ENCODE measurements at regions not wholly inside any gene's neighbourhood (a gene's known extent, or its start where the extent isn't known, plus 50 kb on each side); places are given as distances from the start of the nearest gene placed in this dataset.

- Histone ChIP-seq H3K36me3 (ENCODE audit: control insufficient read depth in 1 of 2, insufficient read depth in 2 of 2, low read length in 2 of 2) (no peaks in the 10 kb centered on the region), H4K20me1 (ENCODE audit: insufficient read depth) (no peaks in the 10 kb centered on the region), H3K79me2 (ENCODE audit: insufficient read depth, low read length) (no peaks in the 10 kb centered on the region), H3K27ac (ENCODE audit: low read depth, low read length) (no peak overlapping the region), H3K4me3 (replicated peaks in 1 of 2; ENCODE audit: low read depth in 1 of 2, low read length in 2 of 2) (no peak overlapping the region), H3K9me2 (ENCODE audit: insufficient read depth) (no peaks in the 10 kb centered on the region), H2AFZ (ENCODE audit: low read depth, low read length, poor library complexity, severe bottlenecking) (no peak overlapping the region), H3K9me3 (ENCODE audit: control insufficient read depth in 1 of 2, insufficient read depth in 1 of 2, low read depth in 1 of 2, low read length in 2 of 2) (no peaks in the 10 kb centered on the region), H3K4me1 (ENCODE audit: control insufficient read depth in 1 of 2, insufficient read depth in 2 of 2, low read length in 2 of 2) (0 out of 4 replicates have a peak, but pooled peaks cover 0 to 2% of the 10 kb centered on the region in 2 experiments), H3K4me2 (ENCODE audit: low read length) (no peak overlapping the region), H3K27me3 (ENCODE audit: insufficient read depth, low read length) (no peaks in the 10 kb centered on the region), H3K9ac (ENCODE audit: low read length) (no peak overlapping the region)
- RAD21 ChIA-PET (ENCODE audit: low non-redundant PET in 1 of 2, low total read pairs in 2 of 2, uncharacterized antibody in 2 of 2, unreplicated experiment in 2 of 2) = no interaction called here
- CTCF ChIA-PET = no interaction called here
- DNase-seq (ENCODE audit: low read depth, low spot score) (no peak), ATAC-seq (no peak)
- BruUV-seq (replicated peaks) = no TSS peak
- TF ChIP-seq RAD21 (IDR thresholded peaks at IDR 0.05; ENCODE audit: low read depth) (no peak), ELF1 (IDR thresholded peaks at IDR 0.05; ENCODE audit: borderline replicate concordance, low read depth) (no peak), SIN3A (IDR thresholded peaks at IDR 0.05; ENCODE audit: low read depth) (no peak), CEBPB (IDR thresholded peaks at IDR 0.05; ENCODE audit: low read depth) (no peak), SRF (IDR thresholded peaks at IDR 0.05; ENCODE audit: low read depth) (no peak), ATF3 (IDR thresholded peaks at IDR 0.05) (no peak), ZNF274 (IDR thresholded peaks at IDR 0.05; ENCODE audit: low read depth, low read length) (no peak)
- intact Hi-C loops (cut with micrococcal nuclease) = no loop called here
- POLR2A ChIA-PET = no interaction called here
Observed at GRCh38 chr15:35665896-35666536, 120.1 kb upstream of the DPH6 start.

GRCh38 chr15:35667908-35668307, 121.9 kb upstream of the DPH6 start:
- DNase-seq (ENCODE audit: low read depth, low spot score) (no peak), ATAC-seq (no peak)
- Histone ChIP-seq H3K79me2 (ENCODE audit: insufficient read depth, low read length) (no peaks in the 10 kb centered on the region), H3K4me3 (replicated peaks in 1 of 2; ENCODE audit: low read depth in 1 of 2, low read length in 2 of 2) (no peak overlapping the region), H3K4me2 (ENCODE audit: low read length) (no peak overlapping the region), H3K4me1 (ENCODE audit: control insufficient read depth in 1 of 2, insufficient read depth in 2 of 2, low read length in 2 of 2) (0 out of 4 replicates have a peak, but pooled peaks cover 0 to 2% of the 10 kb centered on the region in 2 experiments), H3K27ac (ENCODE audit: low read depth, low read length) (no peak overlapping the region), H3K9me2 (ENCODE audit: insufficient read depth) (no peaks in the 10 kb centered on the region), H3K9ac (ENCODE audit: low read length) (no peak overlapping the region), H3K9me3 (ENCODE audit: control insufficient read depth in 1 of 2, insufficient read depth in 1 of 2, low read depth in 1 of 2, low read length in 2 of 2) (no peaks in the 10 kb centered on the region), H2AFZ (ENCODE audit: low read depth, low read length, poor library complexity, severe bottlenecking) (no peak overlapping the region), H4K20me1 (ENCODE audit: insufficient read depth) (no peaks in the 10 kb centered on the region), H3K36me3 (ENCODE audit: control insufficient read depth in 1 of 2, insufficient read depth in 2 of 2, low read length in 2 of 2) (no peaks in the 10 kb centered on the region), H3K27me3 (ENCODE audit: insufficient read depth, low read length) (no peaks in the 10 kb centered on the region)
- ChIA-PET RAD21 (ENCODE audit: low non-redundant PET in 1 of 2, low total read pairs in 2 of 2, uncharacterized antibody in 2 of 2, unreplicated experiment in 2 of 2) (no interaction called here), CTCF (no interaction called here), POLR2A (no interaction called here)
- TF ChIP-seq JUND (IDR thresholded peaks at IDR 0.05) (no peak), REST (IDR thresholded peaks at IDR 0.05; ENCODE audit: low read depth) (no peak), CEBPB (IDR thresholded peaks at IDR 0.05; ENCODE audit: low read depth) (no peak), CBX3 (IDR thresholded peaks at IDR 0.05; ENCODE audit: low read depth) (no peak), RAD21 (IDR thresholded peaks at IDR 0.05; ENCODE audit: low read depth) (no peak), EZH2 (IDR thresholded peaks at IDR 0.05) (no peak), POLR2A (IDR thresholded peaks at IDR 0.05; ENCODE audit: borderline replicate concordance, extremely low read depth, insufficient read depth, insufficient read length) (no peak), ATF3 (IDR thresholded peaks at IDR 0.05) (no peak), SIN3A (IDR thresholded peaks at IDR 0.05; ENCODE audit: low read depth) (no peak), YY1 (IDR thresholded peaks at IDR 0.05; ENCODE audit: extremely low read depth, insufficient replicate concordance, low read depth, low read length) (no peak), ZNF274 (IDR thresholded peaks at IDR 0.05; ENCODE audit: low read depth, low read length) (no peak), FOSL1 (IDR thresholded peaks at IDR 0.05; ENCODE audit: low read depth) (no peak), MAX (IDR thresholded peaks at IDR 0.05) (no peak)
- no TSS peak for BruUV-seq (replicated peaks)
- intact Hi-C loops (cut with micrococcal nuclease) = no loop called here

Measured in HCT116 (cell line).